Astrocyte (in vitro differentiated cells and primary cell): ENCODE measurements at regions not wholly inside any gene's neighbourhood (a gene's known extent, or its start where the extent isn't known, plus 50 kb on each side); places are given as distances from the start of the nearest gene placed in this dataset.

Source experiments
- DNase-seq: peaks from one replicate; pipeline ENCODE4 v3.0.0-alpha.2; 2010; ENCODE audit warnings: low read depth
- FAIRE-seq: peaks from 2 replicates; lab custom pipeline; 2011; peaks lifted over from hg19 to GRCh38; lab: Jason Lieb, UNC
- H2AFZ ChIP-seq: 2 replicates; pipeline ENCODE4 v1.6.0; 2012; ENCODE audit warnings: low read depth, low read length, inconsistent platforms
- H3K27ac ChIP-seq: 2 replicates; pipeline ENCODE4 v1.5.1; 2011; ENCODE audit warnings: low read depth, low read length, inconsistent platforms
- H3K27me3 ChIP-seq: 2 replicates; pipeline ENCODE4 v1.6.0; 2011; ENCODE audit warnings: low read length, inconsistent platforms; ENCODE audit not compliant: insufficient read depth
- H3K36me3 ChIP-seq: 2 replicates; pipeline ENCODE4 v1.5.1; 2011; ENCODE audit warnings: low read length, inconsistent platforms; ENCODE audit not compliant: insufficient read depth
- H3K4me1 ChIP-seq: 2 replicates; pipeline ENCODE4 v1.5.1; 2011; ENCODE audit warnings: low read length, inconsistent platforms; ENCODE audit not compliant: insufficient read depth
- H3K4me2 ChIP-seq: 2 replicates; pipeline ENCODE4 v1.6.0; 2012; ENCODE audit warnings: low read length, inconsistent platforms
- H3K4me3 ChIP-seq: 2 replicates; pipeline ENCODE4 v1.5.1; 2011; ENCODE audit warnings: low read depth, mild to moderate bottlenecking, low read length, inconsistent platforms; ENCODE audit not compliant: insufficient read depth
- H3K79me2 ChIP-seq: 2 replicates; pipeline ENCODE4 v1.6.0; 2012; ENCODE audit warnings: mild to moderate bottlenecking, low read length, inconsistent platforms; ENCODE audit not compliant: insufficient read depth
- H3K9ac ChIP-seq: 2 replicates; pipeline ENCODE4 v1.6.0; 2012; ENCODE audit warnings: mild to moderate bottlenecking, low read length, inconsistent platforms
- H3K9me3 ChIP-seq: 2 replicates; pipeline ENCODE4 v1.5.1; 2012; ENCODE audit warnings: low read depth, mild to moderate bottlenecking, low read length, inconsistent platforms; ENCODE audit not compliant: insufficient read depth
- H4K20me1 ChIP-seq: 2 replicates; pipeline ENCODE4 v1.6.0; 2012; ENCODE audit warnings: low read length, inconsistent platforms; ENCODE audit not compliant: insufficient read depth
- H3K27ac Mint-ChIP-seq: one replicate; pipeline ENCODE4 v1.8.0; 2021; ENCODE audit warnings: mild to moderate bottlenecking, mixed read lengths; ENCODE audit not compliant: unreplicated experiment
- H3K27me3 Mint-ChIP-seq: one replicate; pipeline ENCODE4 v1.8.0; 2021; ENCODE audit warnings: low read depth, mixed read lengths; ENCODE audit not compliant: unreplicated experiment
- H3K36me3 Mint-ChIP-seq: one replicate; pipeline ENCODE4 v1.8.0; 2021; ENCODE audit warnings: low read depth, mixed read lengths; ENCODE audit not compliant: unreplicated experiment
- H3K4me1 Mint-ChIP-seq: one replicate; pipeline ENCODE4 v1.8.0; 2021; ENCODE audit warnings: low read depth, mixed read lengths; ENCODE audit not compliant: unreplicated experiment
- H3K4me3 Mint-ChIP-seq: one replicate; pipeline ENCODE4 v1.8.0; 2021; ENCODE audit warnings: mild to moderate bottlenecking, moderate library complexity, mixed read lengths; ENCODE audit not compliant: unreplicated experiment
- H3K9me3 Mint-ChIP-seq: one replicate; pipeline ENCODE4 v1.8.0; 2021; ENCODE audit warnings: mild to moderate bottlenecking, mixed read lengths; ENCODE audit not compliant: unreplicated experiment
- EZH2 ChIP-seq: IDR thresholded peaks from 2 replicates; pipeline ENCODE4 v1.6.1; 2012; ENCODE audit warnings: mild to moderate bottlenecking, low read length, inconsistent platforms; ENCODE audit not compliant: insufficient read depth
- TF ChIP-seq, protein P1 (sequence below): IDR thresholded peaks from 2 replicates; pipeline ENCODE4 v1.5.1; 2011; ENCODE audit warnings: low read depth, mild to moderate bottlenecking, inconsistent platforms, low read length, moderate library complexity; ENCODE audit not compliant: insufficient read depth

DNA sequence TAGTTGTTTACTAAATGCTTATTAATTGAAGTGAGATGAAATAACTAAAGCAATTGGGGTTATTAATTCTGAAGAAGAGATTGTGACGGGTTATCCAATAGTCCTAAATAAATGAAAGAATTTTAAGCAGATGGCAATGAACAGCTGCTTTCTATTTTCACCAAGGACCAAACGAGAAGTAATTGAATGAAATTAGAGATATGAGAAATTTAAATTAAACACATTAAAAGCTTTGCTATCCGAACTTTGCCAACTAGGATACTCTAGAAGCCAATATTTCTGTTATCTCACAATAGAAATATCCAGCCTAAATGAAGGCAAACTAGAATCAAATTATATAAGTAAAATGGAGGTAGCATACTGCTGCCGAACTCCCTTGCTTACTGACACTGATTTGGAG is 103.2 kb downstream of the GPR37 start:
- Histone ChIP-seq H2AFZ (no peak overlapping the region), H3K27ac (no peak overlapping the region), H3K4me2 (no peak overlapping the region), H4K20me1 (no peaks in the 10 kb centered on the region), H3K9me3 (no peaks in the 10 kb centered on the region), H3K4me1 (no peaks in the 10 kb centered on the region), H3K4me3 (no peak overlapping the region), H3K27me3 (no peaks in the 10 kb centered on the region), H3K36me3 (no peaks in the 10 kb centered on the region), H3K79me2 (no peaks in the 10 kb centered on the region), H3K9ac (no peak overlapping the region)
- no peaks in the 10 kb centered on the region for H3K27me3 Mint-ChIP-seq
- no peak for DNase-seq
- no peaks in the 10 kb centered on the region for H3K36me3 Mint-ChIP-seq
- H3K4me3 Mint-ChIP-seq: no peak overlapping the region
- TF ChIP-seq, protein P1, sequence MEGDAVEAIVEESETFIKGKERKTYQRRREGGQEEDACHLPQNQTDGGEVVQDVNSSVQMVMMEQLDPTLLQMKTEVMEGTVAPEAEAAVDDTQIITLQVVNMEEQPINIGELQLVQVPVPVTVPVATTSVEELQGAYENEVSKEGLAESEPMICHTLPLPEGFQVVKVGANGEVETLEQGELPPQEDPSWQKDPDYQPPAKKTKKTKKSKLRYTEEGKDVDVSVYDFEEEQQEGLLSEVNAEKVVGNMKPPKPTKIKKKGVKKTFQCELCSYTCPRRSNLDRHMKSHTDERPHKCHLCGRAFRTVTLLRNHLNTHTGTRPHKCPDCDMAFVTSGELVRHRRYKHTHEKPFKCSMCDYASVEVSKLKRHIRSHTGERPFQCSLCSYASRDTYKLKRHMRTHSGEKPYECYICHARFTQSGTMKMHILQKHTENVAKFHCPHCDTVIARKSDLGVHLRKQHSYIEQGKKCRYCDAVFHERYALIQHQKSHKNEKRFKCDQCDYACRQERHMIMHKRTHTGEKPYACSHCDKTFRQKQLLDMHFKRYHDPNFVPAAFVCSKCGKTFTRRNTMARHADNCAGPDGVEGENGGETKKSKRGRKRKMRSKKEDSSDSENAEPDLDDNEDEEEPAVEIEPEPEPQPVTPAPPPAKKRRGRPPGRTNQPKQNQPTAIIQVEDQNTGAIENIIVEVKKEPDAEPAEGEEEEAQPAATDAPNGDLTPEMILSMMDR: no peak
- no peak for TF ChIP-seq EZH2
- no peak overlapping the region for H3K27ac Mint-ChIP-seq
- no peak for FAIRE-seq
- no peaks in the 10 kb centered on the region for H3K9me3 Mint-ChIP-seq
- H3K4me1 Mint-ChIP-seq: peaks cover 3% of the 10 kb centered on the region

- Histone ChIP-seq H3K4me2 (no peak overlapping the region), H3K9me3 (no peaks in the 10 kb centered on the region), H2AFZ (no peak overlapping the region), H3K79me2 (no peaks in the 10 kb centered on the region), H3K9ac (no peak overlapping the region), H3K27ac (no peak overlapping the region), H3K4me1 (no peaks in the 10 kb centered on the region), H3K27me3 (no peaks in the 10 kb centered on the region), H3K36me3 (no peaks in the 10 kb centered on the region), H4K20me1 (no peaks in the 10 kb centered on the region), H3K4me3 (no peak overlapping the region)
- no peak overlapping the region for H3K27ac Mint-ChIP-seq
- H3K27me3 Mint-ChIP-seq: no peaks in the 10 kb centered on the region
- H3K4me1 Mint-ChIP-seq: no peaks in the 10 kb centered on the region
- no peaks in the 10 kb centered on the region for H3K36me3 Mint-ChIP-seq
- no peaks in the 10 kb centered on the region for H3K9me3 Mint-ChIP-seq
- DNase-seq (no peak), FAIRE-seq (no peak)
- no peak overlapping the region for H3K4me3 Mint-ChIP-seq
- TF ChIP-seq, protein P1: no peak
- TF ChIP-seq EZH2: no peak
Observed at GRCh38 chr7:124655990-124656389, 109.6 kb downstream of the GPR37 start.

DNA sequence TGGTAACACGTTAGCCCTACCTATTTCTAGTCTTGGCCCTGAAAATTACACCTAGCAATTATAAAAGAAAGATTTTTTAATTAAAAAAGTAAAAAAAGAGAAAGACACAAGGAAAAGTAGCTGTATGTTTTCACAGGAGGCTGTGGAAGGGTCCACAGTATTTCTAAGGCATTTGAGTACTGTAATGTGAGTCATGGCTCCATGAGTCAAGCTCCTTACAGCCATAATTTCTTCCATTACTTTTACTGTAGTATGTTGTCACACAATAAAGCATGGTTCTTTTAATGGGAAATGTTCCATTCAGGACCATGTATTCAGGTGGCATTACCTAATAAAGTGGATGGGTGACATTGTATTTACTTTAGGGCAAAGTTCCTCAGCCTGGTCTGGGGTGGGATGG is 113.4 kb downstream of the GPR37 start:
- Histone ChIP-seq H3K27ac (no peak overlapping the region), H3K4me2 (no peak overlapping the region), H4K20me1 (no peaks in the 10 kb centered on the region), H3K9me3 (no peaks in the 10 kb centered on the region), H3K36me3 (no peaks in the 10 kb centered on the region), H3K4me3 (no peak overlapping the region), H3K79me2 (no peaks in the 10 kb centered on the region), H3K4me1 (no peaks in the 10 kb centered on the region), H3K27me3 (no peaks in the 10 kb centered on the region), H2AFZ (no peak overlapping the region), H3K9ac (no peak overlapping the region)
- Mint-ChIP-seq H3K4me1 (no peaks in the 10 kb centered on the region), H3K27ac (no peak overlapping the region), H3K36me3 (no peaks in the 10 kb centered on the region), H3K9me3 (no peaks in the 10 kb centered on the region), H3K27me3 (no peaks in the 10 kb centered on the region), H3K4me3 (no peak overlapping the region)
- DNase-seq: peak; percentile 9
- no peak for FAIRE-seq
- TF ChIP-seq EZH2: no peak
- TF ChIP-seq, protein P1: no peak
